OCI-LY7 (cell line): ENCODE measurements at regions not wholly inside any gene's neighbourhood (a gene's known extent, or its start where the extent isn't known, plus 50 kb on each side); places are given as distances from the start of the nearest gene placed in this dataset.

ENCODE experiments used
- BruUV-seq: library from RNA; stranded (reverse); fragments of 400-500 nt; replicated peaks from 2 replicates; lab custom pipeline; 2021; lab: Mats Ljungman, UMichigan
- CTCF ChIA-PET: fragments of 300-600 bp; sonication (Branson Sonifier 250); formaldehyde crosslinking; loops from one replicate; lab custom pipeline; 2022; ENCODE audit warnings: antibody characterized with exemption; ENCODE audit not compliant: unreplicated experiment; lab: Charles Lee
- POLR2A ChIA-PET: fragments of 300-600 bp; sonication (Branson Sonifier 250); formaldehyde crosslinking; loops from one replicate; lab custom pipeline; 2022; ENCODE audit warnings: antibody characterized with exemption; lab: Charles Lee
- DNase-seq: peaks from one replicate; pipeline ENCODE4 v3.0.0-alpha.2; 2015; ENCODE audit warnings: low spot score
- H2AFZ ChIP-seq: fragments of 200-600 bp; sonication (generic), shearing (Covaris generic); 2 replicates; pipeline ENCODE4 v1.6.1; 2014; ENCODE audit warnings: mild to moderate bottlenecking, antibody characterized with exemption, low read length, moderate library complexity
- H3K27ac ChIP-seq: fragments of 200-600 bp; sonication (generic); 2 replicates; pipeline ENCODE4 v1.5.1; 2014; ENCODE audit warnings: mixed run types, low read depth, mild to moderate bottlenecking, moderate library complexity, low read length, inconsistent platforms; ENCODE audit not compliant: poor library complexity, severe bottlenecking
- H3K36me3 ChIP-seq: fragments of 200-600 bp; sonication (generic); 2 replicates; pipeline ENCODE4 v1.6.1; 2014; ENCODE audit warnings: mild to moderate bottlenecking, antibody characterized with exemption, low read length, moderate library complexity, mixed read lengths; ENCODE audit not compliant: insufficient read depth
- H3K4me1 ChIP-seq: fragments of 200-600 bp; sonication (generic); 2 replicates; pipeline ENCODE4 v1.5.1; 2014; ENCODE audit warnings: mild to moderate bottlenecking, low read length; ENCODE audit not compliant: insufficient read depth, poor library complexity, severe bottlenecking
- H3K4me2 ChIP-seq: fragments of 200-600 bp; sonication (generic); 2 replicates; pipeline ENCODE4 v1.6.1; 2014; ENCODE audit warnings: mild to moderate bottlenecking, low read length
- H3K4me3 ChIP-seq: fragments of 200-600 bp; sonication (generic); 2 replicates; pipeline ENCODE4 v1.5.1; 2014; ENCODE audit warnings: mild to moderate bottlenecking, low read depth, low read length; ENCODE audit not compliant: poor library complexity, severe bottlenecking
- H3K79me2 ChIP-seq: fragments of 200-600 bp; sonication (generic); 2 replicates; pipeline ENCODE4 v1.6.1; 2016; ENCODE audit warnings: low read depth, mild to moderate bottlenecking, low read length, moderate library complexity, mixed read lengths; ENCODE audit not compliant: insufficient read depth
- H3K9me2 ChIP-seq: fragments of 200-600 bp; sonication (generic); 2 replicates; pipeline ENCODE4 v1.6.1; 2016; ENCODE audit warnings: mild to moderate bottlenecking, low read length, mixed read lengths; ENCODE audit not compliant: insufficient read depth
- H3K9me3 ChIP-seq: fragments of 200-600 bp; sonication (generic); 2 replicates; pipeline ENCODE4 v1.6.1; 2014; ENCODE audit warnings: mild to moderate bottlenecking, mixed run types, low read length, mixed read lengths
- H4K20me1 ChIP-seq: fragments of 200-600 bp; sonication (generic); 2 replicates; pipeline ENCODE4 v1.6.1; 2014; ENCODE audit warnings: mild to moderate bottlenecking, antibody characterized with exemption, low read length, moderate library complexity, mixed read lengths; ENCODE audit not compliant: insufficient read depth
- CTCF ChIP-seq: fragments of 200-600 bp; sonication (generic); conservative IDR thresholded peaks from 2 replicates; pipeline ENCODE4 v1.5.1; 2014; ENCODE audit warnings: mild to moderate bottlenecking, antibody characterized with exemption, low read length, moderate library complexity, mixed read lengths
- EZH2phosphoT487 ChIP-seq: fragments of 200-600 bp; sonication (generic); IDR thresholded peaks from 2 replicates; pipeline ENCODE4 v1.6.1; 2018; ENCODE audit warnings: low read depth, borderline replicate concordance, mild to moderate bottlenecking, mixed run types, antibody characterized with exemption, low read length, moderate library complexity, mixed read lengths
- intact Hi-C: fragments of 100-400 bp; cut with micrococcal nuclease; formaldehyde crosslinking; loops from one replicate; pipeline ENCODE4 v1.10.0; 2022; ENCODE audit not compliant: unreplicated experiment

DNA sequence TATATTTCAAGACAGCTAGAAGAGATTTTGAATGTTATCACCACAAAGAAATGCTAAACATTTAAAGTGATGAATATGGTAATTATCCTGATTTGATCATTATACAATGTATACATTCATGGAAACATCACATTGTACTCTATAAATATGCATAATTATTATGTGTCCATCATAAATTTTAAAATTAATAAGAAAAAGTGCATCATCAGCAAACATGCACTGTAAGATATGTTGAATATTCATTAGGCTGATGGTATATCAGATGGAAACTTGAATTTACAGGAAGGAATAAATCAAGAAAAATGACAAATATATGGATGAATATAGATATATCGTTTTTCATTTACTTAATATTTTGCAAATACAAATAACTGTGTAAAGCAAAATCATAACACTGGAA lies 812.1 kb upstream of the INTU start:
- intact Hi-C loops, result no loop called here
- no peak overlapping the region for H3K4me3 ChIP-seq
- no peak overlapping the region for H3K27ac ChIP-seq
- no peaks in the 10 kb centered on the region for H3K4me1 ChIP-seq
- POLR2A ChIA-PET, result no interaction called here
- no peaks in the 10 kb centered on the region for H3K36me3 ChIP-seq
- DNase-seq, result no peak
- H3K9me2 ChIP-seq, result no peaks in the 10 kb centered on the region
- no peaks in the 10 kb centered on the region; the same call in 1 of the 2 replicates for H3K9me3 ChIP-seq
- no peak overlapping the region for H3K4me2 ChIP-seq
- BruUV-seq, result no TSS peak
- no peaks in the 10 kb centered on the region for H3K79me2 ChIP-seq
- no peaks in the 10 kb centered on the region for H4K20me1 ChIP-seq
- CTCF ChIA-PET, result no interaction called here
- no peak for TF ChIP-seq CTCF
- no peak for TF ChIP-seq EZH2phosphoT487
- H2AFZ ChIP-seq, result no peak overlapping the region

- Histone ChIP-seq H2AFZ (no peak overlapping the region), H3K79me2 (no peaks in the 10 kb centered on the region), H3K9me2 (no peaks in the 10 kb centered on the region), H4K20me1 (no peaks in the 10 kb centered on the region), H3K36me3 (no peaks in the 10 kb centered on the region), H3K27ac (no peak overlapping the region), H3K4me1 (no peaks in the 10 kb centered on the region), H3K4me3 (no peak overlapping the region), H3K4me2 (no peak overlapping the region), H3K9me3 (no peaks in the 10 kb centered on the region; the same call in 1 of the 2 replicates)
- no peak for TF ChIP-seq CTCF
- BruUV-seq, result no TSS peak
- ChIA-PET POLR2A (no interaction called here), CTCF (no interaction called here)
- intact Hi-C loops, result no loop called here
- no peak for DNase-seq
Observed at GRCh38 chr4:126821152-126821551, 811.6 kb upstream of the INTU start.

- CTCF ChIA-PET, result no interaction called here
- no TSS peak for BruUV-seq
Observed at GRCh38 chr4:126825083-126825482, 807.7 kb upstream of the INTU start.

More at GRCh38 chr4:126825083-126825482, 807.7 kb upstream of the INTU start:
- Histone ChIP-seq H3K4me2 (no peak overlapping the region), H3K4me3 (no peak overlapping the region), H3K27ac (no peak overlapping the region), H3K9me3 (no peaks in the 10 kb centered on the region), H3K4me1 (no peaks in the 10 kb centered on the region), H4K20me1 (no peaks in the 10 kb centered on the region), H3K79me2 (no peaks in the 10 kb centered on the region), H3K9me2 (no peaks in the 10 kb centered on the region), H2AFZ (no peak overlapping the region), H3K36me3 (no peaks in the 10 kb centered on the region)
- DNase-seq, result no peak
- TF ChIP-seq CTCF (no peak), EZH2phosphoT487 (no peak)
- POLR2A ChIA-PET, result no interaction called here
- intact Hi-C loops, result no loop called here
